Ovary (tissue), 7 donors: ENCODE measurements at regions not wholly inside any gene's neighbourhood (a gene's known extent, or its start where the extent isn't known, plus 50 kb on each side); places are given as distances from the start of the nearest gene placed in this dataset.
"Not testable (repeated sequence)": the region's sequence is repeated elsewhere in the genome, so short reads cannot be mapped to it uniquely, and the experiment has no call there.

ENCODE experiments used
- DNase-seq, 5 donors: peaks; one replicate each; pipeline ENCODE4 v3.0.0-alpha.2; 2019 to 2020
- H3K27ac ChIP-seq, 2 donors: fragments of 200-600 bp; one replicate each; pipeline versions ENCODE4 v1.5.1 to v1.8.0; 2019 to 2022
- H3K27me3 ChIP-seq: fragments of 200-600 bp; one replicate; pipeline ENCODE4 v1.8.0; 2022
- H3K36me3 ChIP-seq: fragments of 200-600 bp; sonication (generic); one replicate; pipeline ENCODE4 v1.5.1; 2019
- H3K4me1 ChIP-seq: one replicate; pipeline ENCODE4 v1.8.1; 2013; ENCODE audit warnings: mild to moderate bottlenecking, moderate library complexity; ENCODE audit not compliant: insufficient read depth
- H3K4me3 ChIP-seq: fragments of 200-600 bp; sonication (generic); one replicate; pipeline ENCODE4 v1.5.1; 2017
- H3K9me3 ChIP-seq, 2 donors: fragments of 200-600 bp in 1 of 2; sonication (generic) in 1 of 2; one replicate each; pipeline versions ENCODE4 v1.5.1 to v1.8.1; 2013 to 2019; ENCODE audit warnings: mild to moderate bottlenecking in 1 of 2, moderate library complexity in 1 of 2
- CTCF ChIP-seq, 3 donors: fragments of 450-650 bp in 2 of 3; fragments of 200-600 bp in 1 of 3; IDR thresholded peaks; one replicate each; pipeline versions ENCODE4 v1.5.1 to v1.8.0; 2016 to 2022; ENCODE audit warnings: antibody characterized with exemption in 3 of 3, mild to moderate bottlenecking in 1 of 3
- EP300 ChIP-seq: sonication (generic); formaldehyde crosslinking; IDR thresholded peaks from one replicate; pipeline ENCODE4 v1.6.1; 2017; ENCODE audit warnings: antibody characterized with exemption
- POLR2A ChIP-seq: fragments of 450-650 bp; IDR thresholded peaks from one replicate; pipeline ENCODE4 v1.6.1; 2017; ENCODE audit warnings: antibody characterized with exemption, mild to moderate bottlenecking, moderate library complexity
- WGBS, 3 donors: extraction: QIAGEN DNeasy Blood & Tissue Kit in 1 of 3; methylation state at CpG; one replicate each; pipeline versions ENCODE4 v1.1.5 to v1.1.7; 2013 to 2017; 5-methylcytosine and 5-hydroxymethylcytosine counted together
- intact Hi-C, 4 donors: fragments of 100-400 bp; cut with DNase I; formaldehyde crosslinking; loops; one replicate each; pipeline versions ENCODE4 v1.11.0 to v1.15.1; 2022 to 2023
- donor health status: DM: no; HTN: no; CAD: no; lungs with moderate emphysema.
- donor health status: DM: no; HTN: no; CAD: no.
- donor health status: Bipolar disorder and iron deficiency.
- donor health status: DM: no; HTN: no; CAD: no.
- donor health status: DM: yes; HTN: yes; CAD: no.

GRCh38 chr14:95616745-95617144, 69.5 kb upstream of the TCL1B start:
- no peak for DNase-seq
- intact Hi-C loops, result no loop called here
- Histone ChIP-seq H3K4me3 (no peak overlapping the region), H3K27me3 (no peaks in the 10 kb centered on the region), H3K36me3 (no peaks in the 10 kb centered on the region), H3K27ac (no peak overlapping the region), H3K9me3 (no peaks in the 10 kb centered on the region), H3K4me1 (no peaks in the 10 kb centered on the region)
- 28 to 41% (median 35%) methylated on average over 4 of the region's 4 CpGs for WGBS, 3 donors
- TF ChIP-seq CTCF (IDR thresholded peaks at IDR 0.05), result no peak
- TF ChIP-seq EP300, result no peak
- TF ChIP-seq POLR2A, result no peak

- intact Hi-C loops, result no loop called here
- H3K9me3 ChIP-seq, result no peaks in the 10 kb centered on the region
- DNase-seq, result no peak
- H3K4me3 ChIP-seq, result no peak overlapping the region
- no peaks in the 10 kb centered on the region for H3K36me3 ChIP-seq
- TF ChIP-seq CTCF (IDR thresholded peaks at IDR 0.05) (no peak), POLR2A (no peak), EP300 (no peak)
- 87 to 90% (median 89%) methylated on average over 12 of the region's 12 CpGs for WGBS, 3 donors
- no peaks in the 10 kb centered on the region for H3K27me3 ChIP-seq
- H3K4me1 ChIP-seq, result no peaks in the 10 kb centered on the region
- H3K27ac ChIP-seq, result no peak overlapping the region
These were observed 66.3 kb upstream of the TCL1B start for GRCh38 chr14:95619785-95620417.

GRCh38 chr14:95620659-95621059, 65.6 kb upstream of the TCL1B start:
- intact Hi-C loops, result no loop called here
- Histone ChIP-seq H3K36me3 (no peaks in the 10 kb centered on the region), H3K4me3 (no peak overlapping the region), H3K9me3 (no peaks in the 10 kb centered on the region), H3K27ac (no peak overlapping the region), H3K27me3 (no peaks in the 10 kb centered on the region), H3K4me1 (no peaks in the 10 kb centered on the region)
- 84 to 93% (median 86%) methylated on average over 16 of the region's 16 CpGs for WGBS, 3 donors
- no peak for DNase-seq
- TF ChIP-seq CTCF (IDR thresholded peaks at IDR 0.05) (no peak), EP300 (no peak), POLR2A (no peak)

- no peaks in the 10 kb centered on the region for H3K36me3 ChIP-seq
- no peak for TF ChIP-seq POLR2A
- no peak for TF ChIP-seq EP300
- no peak for TF ChIP-seq CTCF (IDR thresholded peaks at IDR 0.05)
- WGBS, 3 donors, result 2 to 23% (median 3%) methylated on average over 5 of the region's 5 CpGs
- DNase-seq, result peak; percentile 44 to 75 (median 58)
- H3K27me3 ChIP-seq, result no peaks in the 10 kb centered on the region
- no peak overlapping the region for H3K4me3 ChIP-seq
- intact Hi-C loops, result no loop called here
- H3K9me3 ChIP-seq, result no peaks in the 10 kb centered on the region
- no peaks in the 10 kb centered on the region for H3K4me1 ChIP-seq
- H3K27ac ChIP-seq, result peak overlapping the region in 1 of 2 donors; percentile 55
These were observed 63.0 kb upstream of the TCL1B start for GRCh38 chr14:95623195-95623594.

GRCh38 chr14:95625710-95626109, 60.5 kb upstream of the TCL1B start:
- DNase-seq, H3K4me3 ChIP-seq, H3K27ac ChIP-seq, H3K9me3 ChIP-seq, H3K27me3 ChIP-seq, H3K4me1 ChIP-seq, intact Hi-C loops, H3K36me3 ChIP-seq: not testable (repeated sequence)
- 75 to 80% (median 78%) methylated on average over 2 of the region's 2 CpGs for WGBS, 3 donors
